SK-N-SH (cell line): ENCODE measurements at regions not wholly inside any gene's neighbourhood (a gene's known extent, or its start where the extent isn't known, plus 50 kb on each side); places are given as distances from the start of the nearest gene placed in this dataset.

ENCODE experiments used
- CTCF ChIA-PET: fragments of 300-600, 350-600 bp; formaldehyde crosslinking; extraction: SDS; loops from one replicate; lab custom pipeline; 2021; lab: Yijun Ruan, JAX
- POLR2A ChIA-PET: fragments of 350-600 bp; sonication (Branson Sonifier 250); formaldehyde crosslinking; extraction: SDS; loops from one replicate; lab custom pipeline; 2020; ENCODE audit warnings: antibody characterized with exemption, inconsistent platforms; lab: Yijun Ruan, JAX
- DNase-seq: peaks from one replicate; pipeline ENCODE4 v3.0.0; 2012
- H2AFZ ChIP-seq: fragments of 200-600 bp; sonication (generic); 2 replicates; pipeline ENCODE4 v1.8.1; 2016; ENCODE audit warnings: antibody characterized with exemption, mild to moderate bottlenecking, low read depth
- H3F3A ChIP-seq: fragments of 200-600 bp; sonication (generic); replicated peaks from 2 replicates; pipeline ENCODE3; 2016; ENCODE audit warnings: antibody characterized with exemption, mild to moderate bottlenecking; ENCODE audit not compliant: insufficient read depth
- H3K27ac ChIP-seq, 2 experiments: fragments of 200-500 bp in 1 of 2; fragments of 200-600 bp in 1 of 2; sonication (Bioruptor generic) in 1 of 2; sonication (generic), shearing (Covaris generic) in 1 of 2; 2 replicates each; pipeline versions ENCODE4 v1.5.1 to v1.6.1; 2014 to 2016; ENCODE audit warnings: low read depth in 2 of 2, inconsistent platforms in 1 of 2, low read length in 1 of 2, mild to moderate bottlenecking in 1 of 2, mixed read lengths in 1 of 2
- H3K27me3 ChIP-seq: fragments of 200-600 bp; sonication (generic), shearing (Covaris generic); 2 replicates; pipeline ENCODE4 v1.6.1; 2016; ENCODE audit warnings: mixed run types; ENCODE audit not compliant: insufficient read depth
- H3K36me3 ChIP-seq, 2 experiments: fragments of 200-500 bp in 1 of 2; fragments of 200-600 bp in 1 of 2; sonication (Bioruptor generic) in 1 of 2; sonication (generic) in 1 of 2; replicated peaks in 1 of 2; 2 replicates each; pipeline versions ENCODE3 to v1.5.1; 2014 to 2016; ENCODE audit warnings: low read length in 1 of 2, mild to moderate bottlenecking in 1 of 2; ENCODE audit not compliant: insufficient read depth in 2 of 2, control insufficient read depth in 1 of 2
- H3K4me1 ChIP-seq, 2 experiments: fragments of 200-500 bp in 1 of 2; fragments of 200-600 bp in 1 of 2; sonication (Bioruptor generic) in 1 of 2; sonication (generic), shearing (Covaris generic) in 1 of 2; 2 replicates each; pipeline versions ENCODE4 v1.5.1 to v1.6.1; 2014 to 2016; ENCODE audit warnings: low read depth in 1 of 2, low read length in 1 of 2, mixed run types in 1 of 2; ENCODE audit not compliant: insufficient read depth in 2 of 2, control insufficient read depth in 1 of 2
- H3K4me2 ChIP-seq: fragments of 200-600 bp; sonication (generic), shearing (Covaris generic); 2 replicates; pipeline ENCODE4 v1.6.1; 2017; ENCODE audit warnings: mixed run types
- H3K4me3 ChIP-seq, 2 experiments: fragments of 200-500 bp in 1 of 2; fragments of 200-600 bp in 1 of 2; sonication (Bioruptor generic) in 1 of 2; sonication (generic), shearing (Covaris generic) in 1 of 2; 2 replicates each; pipeline versions ENCODE4 v1.5.1 to v1.8.1; 2014 to 2016; ENCODE audit warnings: low read depth in 2 of 2, inconsistent platforms in 1 of 2, low read length in 1 of 2, mild to moderate bottlenecking in 1 of 2, mixed read lengths in 1 of 2, moderate library complexity in 1 of 2
- H3K79me2 ChIP-seq: fragments of 200-600 bp; sonication (generic); 2 replicates; pipeline ENCODE4 v1.8.1; 2017; ENCODE audit warnings: mild to moderate bottlenecking; ENCODE audit not compliant: insufficient read depth
- H3K9ac ChIP-seq: fragments of 200-600 bp; sonication (generic); 2 replicates; pipeline ENCODE4 v1.6.1; 2017; ENCODE audit warnings: mixed run types
- H3K9me2 ChIP-seq: fragments of 200-600 bp; sonication (generic); 2 replicates; pipeline ENCODE4 v1.6.1; 2017; ENCODE audit warnings: mixed run types
- H3K9me3 ChIP-seq: fragments of 200-600 bp; sonication (generic); 2 replicates; pipeline ENCODE4 v1.6.1; 2017; ENCODE audit warnings: mixed run types, mild to moderate bottlenecking, moderate library complexity
- H4K20me1 ChIP-seq: fragments of 200-600 bp; sonication (generic); 2 replicates; pipeline ENCODE4 v1.6.1; 2017; ENCODE audit warnings: mild to moderate bottlenecking, mixed run types; ENCODE audit not compliant: insufficient read depth
- CHD2 ChIP-seq: fragments of 150-350 bp; IDR thresholded peaks from 2 replicates; pipeline ENCODE4 v1.6.1; 2018; ENCODE audit warnings: low read length; ENCODE audit not compliant: partially characterized antibody
- ELF1 ChIP-seq: IDR thresholded peaks from 2 replicates; pipeline ENCODE4 v1.4.0; 2012
- EP300 ChIP-seq, 2 experiments: IDR thresholded peaks; 2 replicates each; pipeline versions ENCODE4 v1.4.0 to v1.6.1; 2012; ENCODE audit warnings: borderline replicate concordance in 1 of 2, low read depth in 1 of 2, low read length in 1 of 2
- FOSL2 ChIP-seq: IDR thresholded peaks from 2 replicates; pipeline ENCODE4 v1.4.0; 2012; ENCODE audit warnings: low read depth, mild to moderate bottlenecking, moderate library complexity, borderline replicate concordance
- FOXJ3 ChIP-seq: sonication (generic); formaldehyde crosslinking; IDR thresholded peaks from 2 replicates; pipeline ENCODE4 v1.5.1; 2020; ENCODE audit warnings: mild to moderate bottlenecking, missing genetic modification reagents
- GABPA ChIP-seq: IDR thresholded peaks from 2 replicates; pipeline ENCODE4 v1.4.0; 2012; ENCODE audit warnings: low read depth, mild to moderate bottlenecking
- GATA2 ChIP-seq: sonication (generic); formaldehyde crosslinking; IDR thresholded peaks from 2 replicates; pipeline ENCODE4 v1.5.0; 2020; ENCODE audit warnings: mild to moderate bottlenecking, missing genetic modification reagents
- JUND ChIP-seq: IDR thresholded peaks from 2 replicates; pipeline ENCODE4 v1.4.0; 2012
- MEF2A ChIP-seq: IDR thresholded peaks from 2 replicates; pipeline ENCODE4 v1.4.0; 2012; ENCODE audit warnings: low read depth, borderline replicate concordance
- MXI1 ChIP-seq: IDR thresholded peaks from 2 replicates; pipeline ENCODE4 v1.6.1; 2012; ENCODE audit warnings: mild to moderate bottlenecking, low read depth, low read length, improper control_type of control experiment
- NFIC ChIP-seq: IDR thresholded peaks from 2 replicates; pipeline ENCODE4 v1.4.0; 2012; ENCODE audit warnings: borderline replicate concordance
- NRF1 ChIP-seq: IDR thresholded peaks from 2 replicates; pipeline ENCODE4 v1.6.1; 2012; ENCODE audit warnings: low read depth, mild to moderate bottlenecking, low read length
- POLR2AphosphoS5 ChIP-seq: IDR thresholded peaks from 2 replicates; pipeline ENCODE4 v1.6.1; 2012; ENCODE audit warnings: low read depth, low read length
- RAD21 ChIP-seq: IDR thresholded peaks from 2 replicates; pipeline ENCODE4 v1.6.1; 2012; ENCODE audit warnings: mild to moderate bottlenecking, low read length
- RCOR1 ChIP-seq: fragments of 150-350 bp; IDR thresholded peaks from 2 replicates; pipeline ENCODE4 v1.6.1; 2017; ENCODE audit warnings: antibody characterized with exemption, low read length
- RFX5 ChIP-seq: IDR thresholded peaks from 2 replicates; pipeline ENCODE4 v1.6.1; 2012; ENCODE audit warnings: mild to moderate bottlenecking, improper control_type of control experiment, low read length
- RXRA ChIP-seq: IDR thresholded peaks from 2 replicates; pipeline ENCODE4 v1.4.0; 2012; ENCODE audit warnings: low read depth, mild to moderate bottlenecking, borderline replicate concordance
- SIN3A ChIP-seq: IDR thresholded peaks from 2 replicates; pipeline ENCODE4 v1.6.1; 2012; ENCODE audit warnings: low read depth, mild to moderate bottlenecking, low read length, moderate library complexity, borderline replicate concordance
- SMC3 ChIP-seq: IDR thresholded peaks from 2 replicates; pipeline ENCODE4 v1.6.1; 2012; ENCODE audit warnings: low read depth, low read length, improper control_type of control experiment
- TCF12 ChIP-seq: IDR thresholded peaks from 2 replicates; pipeline ENCODE4 v1.4.0; 2012
- TEAD4 ChIP-seq: IDR thresholded peaks from 2 replicates; pipeline ENCODE4 v1.4.0; 2012; ENCODE audit warnings: mild to moderate bottlenecking, borderline replicate concordance; ENCODE audit not compliant: insufficient read depth
- YY1 ChIP-seq: IDR thresholded peaks from 2 replicates; pipeline ENCODE4 v1.4.0; 2012; ENCODE audit warnings: low read depth, mild to moderate bottlenecking
- WGBS: methylation state at CpG from one replicate; pipeline ENCODE4 v1.1.6; 2017; ENCODE audit warnings: low lambda C conversion rate; 5-methylcytosine and 5-hydroxymethylcytosine counted together
- TF ChIP-seq, protein P1 (sequence below): IDR thresholded peaks from 2 replicates; pipeline ENCODE4; 2012
- TF ChIP-seq, protein P2 (sequence below): fragments of 200-600 bp; sonication (generic); IDR thresholded peaks from 2 replicates; pipeline ENCODE4 v1.6.1; 2017; ENCODE audit warnings: antibody characterized with exemption, mild to moderate bottlenecking, moderate library complexity
- TF ChIP-seq, protein P3 (sequence below): IDR thresholded peaks from 2 replicates; pipeline ENCODE4 v1.6.1; 2012; ENCODE audit warnings: mild to moderate bottlenecking, low read depth, low read length, moderate library complexity
- TF ChIP-seq, protein P4 (sequence below): fragments of 150-350 bp; IDR thresholded peaks from 2 replicates; pipeline ENCODE4 v1.6.1; 2017; ENCODE audit warnings: antibody characterized with exemption, low read length, low read depth, borderline replicate concordance
- TF ChIP-seq, protein P5 (sequence below): IDR thresholded peaks from 2 replicates; pipeline ENCODE4 v1.4.0; 2012; ENCODE audit warnings: low read depth, borderline replicate concordance

DNA sequence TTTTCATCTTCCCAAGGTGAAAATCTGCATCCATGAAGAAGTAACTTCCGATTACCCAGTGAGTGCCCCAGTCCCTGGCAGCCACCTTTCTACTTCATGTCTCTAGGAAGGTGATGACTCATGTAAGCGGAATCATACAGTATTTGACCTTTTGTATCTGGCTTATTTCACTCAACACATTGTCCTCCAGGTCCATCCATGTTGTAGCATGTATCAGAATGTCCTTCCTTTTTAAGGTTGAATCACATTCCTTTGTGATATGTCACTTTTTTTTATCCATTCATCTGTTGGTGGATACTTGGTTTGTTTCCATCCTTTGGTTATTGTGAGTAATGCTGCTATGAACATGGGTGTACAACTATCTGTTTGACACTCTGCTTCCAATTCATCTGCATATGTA lies 176.3 kb upstream of the CDYL start:
- no peak overlapping the region for H3K4me3 ChIP-seq
- ChIA-PET POLR2A (no interaction called here), CTCF (no interaction called here)
- DNase-seq: no peak
- no peaks in the 10 kb centered on the region; the same call in 1 of the 2 replicates for H3K27me3 ChIP-seq
- H3F3A ChIP-seq: peaks cover 14% of the 10 kb centered on the region
- WGBS: 48% methylated on average over 2 of the region's 2 CpGs
- no peaks in the 10 kb centered on the region for H4K20me1 ChIP-seq
- H3K27ac ChIP-seq: peak overlapping the region in 1 of 2 experiments; percentile 27; a peak in 1 of 4 replicates
- H3K9ac ChIP-seq: no peak overlapping the region
- H3K4me2 ChIP-seq: no peak overlapping the region
- peaks cover 0 to 7% of the 10 kb centered on the region in 2 experiments; a peak in 2 of 4 replicates for H3K4me1 ChIP-seq
- no peaks in the 10 kb centered on the region for H3K9me2 ChIP-seq
- H2AFZ ChIP-seq: no peak overlapping the region
- no peaks in the 10 kb centered on the region; the same call in 1 of the 2 replicates for H3K79me2 ChIP-seq
- H3K36me3 ChIP-seq: no peaks in the 10 kb centered on the region
- no peaks in the 10 kb centered on the region for H3K9me3 ChIP-seq
- TF ChIP-seq NRF1 (no peak), SMC3 (no peak), SIN3A (no peak), RAD21 (no peak), MXI1 (no peak), TCF12 (peak; percentile 95), RFX5 (no peak), TEAD4 (peak; percentile 19; the same call in 1 of the 2 replicates), RCOR1 (no peak), FOXJ3 (CRISPR knock-in tag) (no peak), ELF1 (no peak), POLR2AphosphoS5 (peak; percentile 48; the same call in 1 of the 2 replicates), RXRA (peak; percentile 89; the same call in 1 of the 2 replicates), MEF2A (no peak), NFIC (peak; percentile 65), FOSL2 (peak; percentile 66), EP300 (IDR thresholded peaks at IDR 0.05; ENCODE audit: borderline replicate concordance in 1 of 2, low read depth in 1 of 2, low read length in 1 of 2) (peak in 1 of 2 experiments; percentile 70; a peak in 1 of 4 replicates), JUND (peak; percentile 77), CHD2 (no peak), GABPA (no peak), YY1 (no peak), GATA2 (CRISPR knock-in tag) (no peak)
- TF ChIP-seq, protein P1, sequence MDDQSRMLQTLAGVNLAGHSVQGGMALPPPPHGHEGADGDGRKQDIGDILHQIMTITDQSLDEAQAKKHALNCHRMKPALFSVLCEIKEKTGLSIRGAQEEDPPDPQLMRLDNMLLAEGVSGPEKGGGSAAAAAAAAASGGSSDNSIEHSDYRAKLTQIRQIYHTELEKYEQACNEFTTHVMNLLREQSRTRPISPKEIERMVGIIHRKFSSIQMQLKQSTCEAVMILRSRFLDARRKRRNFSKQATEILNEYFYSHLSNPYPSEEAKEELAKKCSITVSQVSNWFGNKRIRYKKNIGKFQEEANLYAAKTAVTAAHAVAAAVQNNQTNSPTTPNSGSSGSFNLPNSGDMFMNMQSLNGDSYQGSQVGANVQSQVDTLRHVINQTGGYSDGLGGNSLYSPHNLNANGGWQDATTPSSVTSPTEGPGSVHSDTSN: peak; percentile 78
- TF ChIP-seq, protein P2, sequence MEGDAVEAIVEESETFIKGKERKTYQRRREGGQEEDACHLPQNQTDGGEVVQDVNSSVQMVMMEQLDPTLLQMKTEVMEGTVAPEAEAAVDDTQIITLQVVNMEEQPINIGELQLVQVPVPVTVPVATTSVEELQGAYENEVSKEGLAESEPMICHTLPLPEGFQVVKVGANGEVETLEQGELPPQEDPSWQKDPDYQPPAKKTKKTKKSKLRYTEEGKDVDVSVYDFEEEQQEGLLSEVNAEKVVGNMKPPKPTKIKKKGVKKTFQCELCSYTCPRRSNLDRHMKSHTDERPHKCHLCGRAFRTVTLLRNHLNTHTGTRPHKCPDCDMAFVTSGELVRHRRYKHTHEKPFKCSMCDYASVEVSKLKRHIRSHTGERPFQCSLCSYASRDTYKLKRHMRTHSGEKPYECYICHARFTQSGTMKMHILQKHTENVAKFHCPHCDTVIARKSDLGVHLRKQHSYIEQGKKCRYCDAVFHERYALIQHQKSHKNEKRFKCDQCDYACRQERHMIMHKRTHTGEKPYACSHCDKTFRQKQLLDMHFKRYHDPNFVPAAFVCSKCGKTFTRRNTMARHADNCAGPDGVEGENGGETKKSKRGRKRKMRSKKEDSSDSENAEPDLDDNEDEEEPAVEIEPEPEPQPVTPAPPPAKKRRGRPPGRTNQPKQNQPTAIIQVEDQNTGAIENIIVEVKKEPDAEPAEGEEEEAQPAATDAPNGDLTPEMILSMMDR: no peak
- TF ChIP-seq, protein P3, sequence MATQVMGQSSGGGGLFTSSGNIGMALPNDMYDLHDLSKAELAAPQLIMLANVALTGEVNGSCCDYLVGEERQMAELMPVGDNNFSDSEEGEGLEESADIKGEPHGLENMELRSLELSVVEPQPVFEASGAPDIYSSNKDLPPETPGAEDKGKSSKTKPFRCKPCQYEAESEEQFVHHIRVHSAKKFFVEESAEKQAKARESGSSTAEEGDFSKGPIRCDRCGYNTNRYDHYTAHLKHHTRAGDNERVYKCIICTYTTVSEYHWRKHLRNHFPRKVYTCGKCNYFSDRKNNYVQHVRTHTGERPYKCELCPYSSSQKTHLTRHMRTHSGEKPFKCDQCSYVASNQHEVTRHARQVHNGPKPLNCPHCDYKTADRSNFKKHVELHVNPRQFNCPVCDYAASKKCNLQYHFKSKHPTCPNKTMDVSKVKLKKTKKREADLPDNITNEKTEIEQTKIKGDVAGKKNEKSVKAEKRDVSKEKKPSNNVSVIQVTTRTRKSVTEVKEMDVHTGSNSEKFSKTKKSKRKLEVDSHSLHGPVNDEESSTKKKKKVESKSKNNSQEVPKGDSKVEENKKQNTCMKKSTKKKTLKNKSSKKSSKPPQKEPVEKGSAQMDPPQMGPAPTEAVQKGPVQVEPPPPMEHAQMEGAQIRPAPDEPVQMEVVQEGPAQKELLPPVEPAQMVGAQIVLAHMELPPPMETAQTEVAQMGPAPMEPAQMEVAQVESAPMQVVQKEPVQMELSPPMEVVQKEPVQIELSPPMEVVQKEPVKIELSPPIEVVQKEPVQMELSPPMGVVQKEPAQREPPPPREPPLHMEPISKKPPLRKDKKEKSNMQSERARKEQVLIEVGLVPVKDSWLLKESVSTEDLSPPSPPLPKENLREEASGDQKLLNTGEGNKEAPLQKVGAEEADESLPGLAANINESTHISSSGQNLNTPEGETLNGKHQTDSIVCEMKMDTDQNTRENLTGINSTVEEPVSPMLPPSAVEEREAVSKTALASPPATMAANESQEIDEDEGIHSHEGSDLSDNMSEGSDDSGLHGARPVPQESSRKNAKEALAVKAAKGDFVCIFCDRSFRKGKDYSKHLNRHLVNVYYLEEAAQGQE: no peak
- TF ChIP-seq, protein P4, sequence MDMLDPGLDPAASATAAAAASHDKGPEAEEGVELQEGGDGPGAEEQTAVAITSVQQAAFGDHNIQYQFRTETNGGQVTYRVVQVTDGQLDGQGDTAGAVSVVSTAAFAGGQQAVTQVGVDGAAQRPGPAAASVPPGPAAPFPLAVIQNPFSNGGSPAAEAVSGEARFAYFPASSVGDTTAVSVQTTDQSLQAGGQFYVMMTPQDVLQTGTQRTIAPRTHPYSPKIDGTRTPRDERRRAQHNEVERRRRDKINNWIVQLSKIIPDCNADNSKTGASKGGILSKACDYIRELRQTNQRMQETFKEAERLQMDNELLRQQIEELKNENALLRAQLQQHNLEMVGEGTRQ: no peak
- TF ChIP-seq, protein P5, sequence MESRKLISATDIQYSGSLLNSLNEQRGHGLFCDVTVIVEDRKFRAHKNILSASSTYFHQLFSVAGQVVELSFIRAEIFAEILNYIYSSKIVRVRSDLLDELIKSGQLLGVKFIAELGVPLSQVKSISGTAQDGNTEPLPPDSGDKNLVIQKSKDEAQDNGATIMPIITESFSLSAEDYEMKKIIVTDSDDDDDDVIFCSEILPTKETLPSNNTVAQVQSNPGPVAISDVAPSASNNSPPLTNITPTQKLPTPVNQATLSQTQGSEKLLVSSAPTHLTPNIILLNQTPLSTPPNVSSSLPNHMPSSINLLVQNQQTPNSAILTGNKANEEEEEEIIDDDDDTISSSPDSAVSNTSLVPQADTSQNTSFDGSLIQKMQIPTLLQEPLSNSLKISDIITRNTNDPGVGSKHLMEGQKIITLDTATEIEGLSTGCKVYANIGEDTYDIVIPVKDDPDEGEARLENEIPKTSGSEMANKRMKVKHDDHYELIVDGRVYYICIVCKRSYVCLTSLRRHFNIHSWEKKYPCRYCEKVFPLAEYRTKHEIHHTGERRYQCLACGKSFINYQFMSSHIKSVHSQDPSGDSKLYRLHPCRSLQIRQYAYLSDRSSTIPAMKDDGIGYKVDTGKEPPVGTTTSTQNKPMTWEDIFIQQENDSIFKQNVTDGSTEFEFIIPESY: no peak
